LNCAP (cell line): ENCODE measurements at regions not wholly inside any gene's neighbourhood (a gene's known extent, or its start where the extent isn't known, plus 50 kb on each side); places are given as distances from the start of the nearest gene placed in this dataset.

Experiments
- CTCF ChIP-seq: fragments of 450-650 bp; IDR thresholded peaks from 2 replicates; pipeline ENCODE4 v1.5.1; 2017; ENCODE audit warnings: mild to moderate bottlenecking

GRCh38 chr3:10709110-10709781, 106.8 kb upstream of the SLC6A11 start:
- TF ChIP-seq CTCF: no peak

DNA sequence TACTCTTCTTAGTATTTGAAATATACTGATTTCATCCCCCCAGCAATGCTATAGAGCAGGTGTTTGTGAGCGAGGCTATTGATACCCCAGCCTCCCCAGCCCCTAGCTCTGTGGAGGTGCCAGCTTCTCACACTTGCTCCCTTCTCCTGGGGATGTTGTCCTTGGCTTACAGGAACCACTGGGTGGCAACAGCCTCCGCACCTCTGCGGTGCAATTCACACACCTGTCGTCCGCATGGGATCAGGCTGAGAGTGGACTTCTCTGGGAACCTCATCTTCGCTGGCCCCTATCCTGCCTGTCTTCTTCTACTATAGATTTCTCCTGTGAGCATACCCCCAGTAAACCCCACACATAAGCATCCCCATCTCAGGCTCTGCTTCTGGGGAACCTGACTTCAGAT, 103.9 kb upstream of the SLC6A11 start:
- no peak for TF ChIP-seq CTCF

- no peak for TF ChIP-seq CTCF
Observed at GRCh38 chr3:10713656-10714055, 102.4 kb upstream of the SLC6A11 start.

GRCh38 chr3:10715886-10716285, 100.1 kb upstream of the SLC6A11 start:
- no peak for TF ChIP-seq CTCF

- TF ChIP-seq CTCF: no peak
Observed at GRCh38 chr3:10716964-10717363, 99.1 kb upstream of the SLC6A11 start.

DNA sequence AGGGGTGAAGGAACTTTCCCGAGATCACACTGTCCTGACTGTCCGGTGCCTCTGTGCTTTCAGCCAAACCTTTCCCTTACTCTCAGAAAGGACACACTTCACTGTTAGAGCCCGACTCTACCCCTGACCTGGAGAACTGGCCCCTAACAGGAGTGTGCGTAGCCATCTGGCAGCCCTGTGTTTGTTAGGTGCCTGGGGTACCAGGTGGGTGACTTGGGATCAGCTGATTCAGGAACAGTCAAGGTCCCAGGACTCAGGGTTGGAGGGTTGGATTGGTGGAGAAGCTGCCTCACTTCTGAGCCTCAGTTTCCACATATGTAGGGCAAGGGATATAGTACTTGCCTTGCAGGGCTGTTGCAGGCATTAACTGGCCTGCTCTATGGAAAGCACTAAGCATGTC, 98.3 kb upstream of the SLC6A11 start:
- no peak for TF ChIP-seq CTCF

DNA sequence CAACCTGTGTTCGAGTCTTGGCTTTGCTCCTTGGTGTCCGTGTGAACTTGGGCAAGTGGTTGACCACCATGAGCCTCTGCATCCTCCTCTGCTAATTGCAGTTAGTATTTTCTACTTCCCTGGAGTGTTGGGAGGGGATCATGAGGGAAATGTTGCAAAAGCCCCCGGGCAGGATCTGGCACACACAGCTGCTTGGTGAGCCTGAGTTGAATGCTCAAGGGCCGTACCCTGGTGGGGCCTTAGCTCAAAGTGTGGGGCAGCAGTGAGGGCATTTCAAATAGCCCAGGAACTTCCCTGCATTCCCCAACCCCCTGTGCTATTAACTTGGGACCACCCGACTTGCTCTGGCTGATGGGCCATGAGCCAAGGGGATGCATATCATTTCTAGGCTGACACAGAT, 94.9 kb upstream of the SLC6A11 start:
- no peak for TF ChIP-seq CTCF

DNA sequence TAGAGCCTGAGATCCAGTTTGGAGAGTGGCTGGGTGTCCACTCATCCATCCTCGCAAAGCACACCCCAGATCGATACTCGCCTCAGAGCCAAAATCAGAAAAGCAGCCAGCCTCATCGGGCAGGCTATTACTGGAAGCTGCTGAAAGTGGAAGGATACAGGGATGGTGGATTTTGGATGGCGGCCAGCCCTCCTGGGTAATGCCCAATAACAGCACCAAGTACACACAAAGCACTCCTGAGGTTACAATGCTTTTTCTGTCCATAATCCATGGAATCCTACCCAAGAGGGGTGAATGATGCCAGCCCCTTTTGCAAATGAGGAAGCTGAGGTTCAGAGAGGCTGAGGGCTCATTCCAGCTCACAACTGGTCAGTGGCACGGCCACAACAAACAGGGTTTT, 93.1 kb upstream of the SLC6A11 start:
- no peak for TF ChIP-seq CTCF
